ENCODE measurements at regions not wholly inside any gene's neighbourhood (a gene's known extent, or its start where the extent isn't known, plus 50 kb on each side); places are given as distances from the start of the nearest gene placed in this dataset.

GRCh38 chr7:124269774-124270173 lies 236.9 kb upstream of the TMEM229A start:
- Histone ChIP-seq H3K36me3 (ENCODE audit: insufficient read depth, low read length) (no peaks in the 10 kb centered on the region), H3K27ac (ENCODE audit: low read depth, low read length) (no peak overlapping the region), H3K4me3 (ENCODE audit: low read length) (no peak overlapping the region), H3K4me1 (ENCODE audit: insufficient read depth, low read length) (peaks cover under 1% of the 10 kb centered on the region; the same call in 1 of the 2 replicates), H3K27me3 (ENCODE audit: insufficient read depth, low read length) (no peaks in the 10 kb centered on the region), H3K9me3 (ENCODE audit: insufficient read depth, low read depth, low read length) (no peaks in the 10 kb centered on the region), H3K9ac (ENCODE audit: low read depth, low read length) (no peak overlapping the region)

DNA sequence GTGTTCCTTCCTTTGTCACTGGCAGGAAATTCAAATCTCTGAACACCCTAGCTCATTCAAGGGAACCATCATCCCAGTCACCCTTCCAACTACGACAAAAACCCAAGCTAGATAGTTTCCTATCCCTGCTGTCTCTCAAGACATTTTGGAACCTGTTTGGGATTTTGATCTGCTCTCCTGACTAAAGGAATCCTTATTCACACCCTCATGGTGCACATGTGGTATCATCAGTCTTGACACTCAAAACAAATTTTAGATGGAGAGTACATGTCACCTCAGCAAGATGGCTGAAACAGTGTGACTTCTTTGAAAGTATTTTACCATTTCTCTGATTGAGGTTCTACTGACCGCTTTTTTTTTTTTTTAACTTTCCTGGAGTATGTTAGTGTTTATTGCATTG lies 234.3 kb upstream of the TMEM229A start:
- Histone ChIP-seq H3K27ac (ENCODE audit: low read depth, low read length) (no peak overlapping the region), H3K4me3 (ENCODE audit: low read length) (no peak overlapping the region), H3K9ac (ENCODE audit: low read depth, low read length) (no peak overlapping the region), H3K4me1 (ENCODE audit: insufficient read depth, low read length) (peaks cover 23% of the 10 kb centered on the region), H3K9me3 (ENCODE audit: insufficient read depth, low read depth, low read length) (no peaks in the 10 kb centered on the region), H3K36me3 (ENCODE audit: insufficient read depth, low read length) (no peaks in the 10 kb centered on the region), H3K27me3 (ENCODE audit: insufficient read depth, low read length) (no peaks in the 10 kb centered on the region)
- 95% methylated on average over 2 of the region's 2 CpGs for WGBS

- Histone ChIP-seq H3K9ac (ENCODE audit: low read depth, low read length) (no peak overlapping the region), H3K4me3 (ENCODE audit: low read length) (no peak overlapping the region), H3K4me1 (ENCODE audit: insufficient read depth, low read length) (peaks cover 34% of the 10 kb centered on the region), H3K36me3 (ENCODE audit: insufficient read depth, low read length) (no peaks in the 10 kb centered on the region), H3K9me3 (ENCODE audit: insufficient read depth, low read depth, low read length) (no peaks in the 10 kb centered on the region), H3K27me3 (ENCODE audit: insufficient read depth, low read length) (no peaks in the 10 kb centered on the region; the same call in 1 of the 2 replicates), H3K27ac (ENCODE audit: low read depth, low read length) (peak overlapping the region; percentile 32; the same call in 1 of the 2 replicates)
- 84% methylated on average over 4 of the region's 4 CpGs for whole genome bisulfite sequencing
Observed at GRCh38 chr7:124263232-124263827, 230.5 kb upstream of the TMEM229A start.

GRCh38 chr7:124261710-124262109 lies 228.8 kb upstream of the TMEM229A start:
- Histone ChIP-seq H3K4me3 (ENCODE audit: low read length) (no peak overlapping the region), H3K9me3 (ENCODE audit: insufficient read depth, low read depth, low read length) (no peaks in the 10 kb centered on the region)
- WGBS: no CpG with 5 or more reads among the region's 2 CpGs

GRCh38 chr7:124257638-124258308 lies 224.9 kb upstream of the TMEM229A start:
- Histone ChIP-seq H3K4me1 (ENCODE audit: insufficient read depth, low read length) (peaks cover 14% of the 10 kb centered on the region), H3K4me3 (ENCODE audit: low read length) (no peak overlapping the region), H3K9me3 (ENCODE audit: insufficient read depth, low read depth, low read length) (no peaks in the 10 kb centered on the region), H3K27ac (ENCODE audit: low read depth, low read length) (no peak overlapping the region), H3K36me3 (ENCODE audit: insufficient read depth, low read length) (no peaks in the 10 kb centered on the region), H3K9ac (ENCODE audit: low read depth, low read length) (no peak overlapping the region), H3K27me3 (ENCODE audit: insufficient read depth, low read length) (no peaks in the 10 kb centered on the region; the same call in 1 of the 2 replicates)
- 82% methylated on average over 5 of the region's 5 CpGs for WGBS

More at GRCh38 chr7:124261710-124262109, 228.8 kb upstream of the TMEM229A start:
- Histone ChIP-seq H3K9ac (ENCODE audit: low read depth, low read length) (no peak overlapping the region), H3K27ac (ENCODE audit: low read depth, low read length) (no peak overlapping the region), H3K4me1 (ENCODE audit: insufficient read depth, low read length) (peaks cover 34% of the 10 kb centered on the region), H3K36me3 (ENCODE audit: insufficient read depth, low read length) (no peaks in the 10 kb centered on the region), H3K27me3 (ENCODE audit: insufficient read depth, low read length) (no peaks in the 10 kb centered on the region; the same call in 1 of the 2 replicates)

DNA sequence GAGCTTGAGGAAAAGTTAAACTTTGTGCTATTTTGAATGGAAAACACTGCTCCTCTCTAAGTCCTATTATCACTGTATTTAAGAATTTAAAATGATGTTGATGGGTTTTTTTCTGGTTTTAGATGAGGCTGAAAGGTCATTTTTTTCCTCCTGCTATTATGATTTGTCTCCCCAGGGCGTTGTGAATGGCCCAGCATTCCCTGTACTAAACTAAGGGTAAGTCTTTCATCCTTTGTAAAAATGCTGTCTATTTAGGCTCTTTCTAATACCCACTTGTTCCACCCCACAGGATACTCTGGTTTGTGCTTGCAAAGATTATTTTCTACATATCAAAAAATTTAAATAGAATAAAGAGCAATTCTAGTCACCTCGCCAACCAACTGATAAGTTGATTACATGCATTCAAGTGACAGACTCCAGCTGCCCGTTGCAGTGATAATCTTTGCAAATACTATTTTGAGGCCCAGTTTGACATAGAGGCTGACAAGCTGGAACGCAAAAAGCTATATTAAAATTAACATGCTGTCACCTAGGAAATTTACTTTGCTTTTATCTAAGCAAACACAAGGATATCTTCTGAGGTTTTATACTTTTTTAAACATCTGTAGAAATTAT lies 222.3 kb upstream of the TMEM229A start:
- Histone ChIP-seq H3K27ac (ENCODE audit: low read depth, low read length) (no peak overlapping the region), H3K36me3 (ENCODE audit: insufficient read depth, low read length) (no peaks in the 10 kb centered on the region), H3K9ac (ENCODE audit: low read depth, low read length) (no peak overlapping the region), H3K4me1 (ENCODE audit: insufficient read depth, low read length) (no peaks in the 10 kb centered on the region), H3K27me3 (ENCODE audit: insufficient read depth, low read length) (no peaks in the 10 kb centered on the region), H3K4me3 (ENCODE audit: low read length) (no peak overlapping the region), H3K9me3 (ENCODE audit: insufficient read depth, low read depth, low read length) (no peaks in the 10 kb centered on the region)
- WGBS: 79% methylated on average over 3 of the region's 4 CpGs

DNA sequence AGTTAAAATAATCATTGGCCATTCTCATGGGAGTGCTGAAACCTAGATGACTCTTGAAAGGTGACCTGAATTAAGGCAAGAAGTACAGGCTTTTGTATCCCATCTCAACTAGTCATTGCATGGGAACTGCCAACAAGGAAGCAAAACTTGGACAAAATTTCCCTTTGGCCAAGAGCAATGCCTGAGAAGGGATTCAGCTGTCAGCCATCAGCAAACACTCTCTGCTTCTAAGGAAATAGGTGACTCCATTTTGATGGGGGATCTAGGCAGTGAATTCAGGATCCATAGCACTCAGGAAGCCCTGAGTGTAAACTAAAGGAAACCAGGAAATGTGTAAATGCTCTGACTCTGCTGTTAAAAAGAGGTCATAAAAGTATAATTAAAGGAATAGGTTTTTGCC lies 221.5 kb upstream of the TMEM229A start:
- Histone ChIP-seq H3K27ac (ENCODE audit: low read depth, low read length) (no peak overlapping the region), H3K36me3 (ENCODE audit: insufficient read depth, low read length) (no peaks in the 10 kb centered on the region), H3K4me1 (ENCODE audit: insufficient read depth, low read length) (no peaks in the 10 kb centered on the region), H3K4me3 (ENCODE audit: low read length) (no peak overlapping the region), H3K9ac (ENCODE audit: low read depth, low read length) (no peak overlapping the region), H3K9me3 (ENCODE audit: insufficient read depth, low read depth, low read length) (no peaks in the 10 kb centered on the region), H3K27me3 (ENCODE audit: insufficient read depth, low read length) (no peaks in the 10 kb centered on the region)

DNA sequence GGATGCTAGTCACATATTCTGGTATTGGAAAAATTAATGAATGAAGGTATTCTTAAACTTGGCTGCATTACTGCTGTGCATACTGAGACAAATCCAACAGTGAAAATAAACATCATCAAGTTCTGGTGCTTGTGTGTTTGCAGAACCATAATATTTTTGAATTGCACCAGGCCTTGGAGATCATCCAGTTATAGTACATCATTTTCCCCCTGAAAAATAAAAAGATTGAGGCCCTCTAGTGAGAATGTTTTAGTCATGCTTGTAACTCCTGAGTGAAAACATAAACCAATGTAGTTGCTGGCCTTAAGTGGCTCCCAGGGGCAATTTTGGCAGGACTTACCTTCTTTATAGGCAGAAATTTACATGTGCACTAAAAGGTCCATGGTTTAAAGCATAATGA lies 218.8 kb upstream of the TMEM229A start:
- H3K36me3 ChIP-seq (ENCODE audit: insufficient read depth, low read length): no peaks in the 10 kb centered on the region
- H3K27me3 ChIP-seq (ENCODE audit: insufficient read depth, low read length): no peaks in the 10 kb centered on the region
- H3K27ac ChIP-seq (ENCODE audit: low read depth, low read length): no peak overlapping the region
- H3K4me1 ChIP-seq (ENCODE audit: insufficient read depth, low read length): peaks cover 2% of the 10 kb centered on the region
- H3K4me3 ChIP-seq (ENCODE audit: low read length): no peak overlapping the region
- no peaks in the 10 kb centered on the region for H3K9me3 ChIP-seq (ENCODE audit: insufficient read depth, low read depth, low read length)
- H3K9ac ChIP-seq (ENCODE audit: low read depth, low read length): no peak overlapping the region

- no peaks in the 10 kb centered on the region for H3K36me3 ChIP-seq (ENCODE audit: insufficient read depth, low read length)
- H3K27ac ChIP-seq (ENCODE audit: low read depth, low read length): no peak overlapping the region
- no peak overlapping the region for H3K4me3 ChIP-seq (ENCODE audit: low read length)
- peaks cover 6% of the 10 kb centered on the region for H3K4me1 ChIP-seq (ENCODE audit: insufficient read depth, low read length)
- no peak overlapping the region for H3K9ac ChIP-seq (ENCODE audit: low read depth, low read length)
- H3K27me3 ChIP-seq (ENCODE audit: insufficient read depth, low read length): no peaks in the 10 kb centered on the region
- no peaks in the 10 kb centered on the region for H3K9me3 ChIP-seq (ENCODE audit: insufficient read depth, low read depth, low read length)
- 94% methylated on average over 4 of the region's 5 CpGs for WGBS
Observed at GRCh38 chr7:124250297-124251034, 217.6 kb upstream of the TMEM229A start.

DNA sequence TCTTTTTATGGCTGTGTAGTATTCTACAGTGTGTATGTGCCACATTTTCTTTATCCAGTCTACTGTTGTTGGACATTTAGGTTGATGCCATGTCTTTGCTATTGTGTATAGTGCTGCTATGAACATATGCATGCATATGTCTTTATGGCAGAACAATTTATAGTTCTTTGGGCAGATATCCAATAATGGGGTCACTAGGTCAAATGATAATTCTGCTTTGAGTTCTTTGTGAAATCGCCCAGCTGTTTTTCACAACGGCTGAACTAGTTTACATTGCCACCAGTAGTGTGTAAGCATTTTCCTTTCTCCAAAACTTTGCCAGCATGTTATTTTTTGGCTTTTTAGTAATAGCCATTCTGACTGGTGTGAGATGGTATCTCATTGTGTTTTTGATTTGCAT lies 214.8 kb upstream of the TMEM229A start:
- Histone ChIP-seq H3K4me1 (ENCODE audit: insufficient read depth, low read length) (peaks cover 6% of the 10 kb centered on the region), H3K4me3 (ENCODE audit: low read length) (no peak overlapping the region)

DNA sequence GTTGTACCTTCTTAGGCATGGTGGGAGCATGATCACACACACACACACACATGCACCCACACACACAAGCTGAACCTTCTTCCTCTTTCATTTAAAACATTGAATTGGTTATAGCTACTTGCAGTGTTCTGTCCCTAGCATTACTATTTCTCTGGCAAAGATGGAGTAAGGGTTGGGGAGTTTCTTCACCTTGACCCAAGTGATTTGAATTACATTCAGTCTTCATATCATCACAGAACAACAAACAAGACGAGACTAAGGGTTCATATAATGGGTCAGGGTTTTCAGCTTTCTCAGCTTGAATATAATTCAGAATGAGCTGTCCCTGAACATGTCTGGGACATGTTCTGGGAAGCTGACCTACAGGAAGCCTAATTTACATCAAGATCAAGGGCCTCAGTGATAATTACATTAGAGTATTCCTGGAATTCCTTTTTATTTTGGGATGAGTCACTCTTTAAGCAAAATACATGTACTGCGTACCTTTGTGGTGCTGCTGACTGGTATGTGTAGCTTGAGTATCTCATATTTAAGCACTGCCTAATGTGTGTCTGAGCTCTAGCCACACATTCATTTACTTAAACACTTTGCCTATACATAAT lies 213.5 kb upstream of the TMEM229A start:
- Histone ChIP-seq H3K27ac (ENCODE audit: low read depth, low read length) (no peak overlapping the region), H3K4me3 (ENCODE audit: low read length) (no peak overlapping the region), H3K36me3 (ENCODE audit: insufficient read depth, low read length) (no peaks in the 10 kb centered on the region), H3K9ac (ENCODE audit: low read depth, low read length) (no peak overlapping the region), H3K27me3 (ENCODE audit: insufficient read depth, low read length) (no peaks in the 10 kb centered on the region), H3K9me3 (ENCODE audit: insufficient read depth, low read depth, low read length) (no peaks in the 10 kb centered on the region), H3K4me1 (ENCODE audit: insufficient read depth, low read length) (peaks cover 6% of the 10 kb centered on the region)
- 93% methylated on average over 2 of the region's 2 CpGs for WGBS

More for the DNA sequence above, 214.8 kb upstream of the TMEM229A start:
- no peaks in the 10 kb centered on the region for H3K9me3 ChIP-seq (ENCODE audit: insufficient read depth, low read depth, low read length)
- no peaks in the 10 kb centered on the region for H3K27me3 ChIP-seq (ENCODE audit: insufficient read depth, low read length)
- no peak overlapping the region for H3K27ac ChIP-seq (ENCODE audit: low read depth, low read length)
- H3K36me3 ChIP-seq (ENCODE audit: insufficient read depth, low read length): no peaks in the 10 kb centered on the region
- WGBS: 70% methylated on average over 2 of the region's 2 CpGs
- no peak overlapping the region for H3K9ac ChIP-seq (ENCODE audit: low read depth, low read length)

All from HUES64 (cell line).